GM18507 (cell line): ENCODE measurements at regions not wholly inside any gene's neighbourhood (a gene's known extent, or its start where the extent isn't known, plus 50 kb on each side); places are given as distances from the start of the nearest gene placed in this dataset.

Experiments
- DNase-seq: peaks from one replicate; pipeline ENCODE4 v3.0.0; 2011; ENCODE audit warnings: low read depth; ENCODE audit not compliant: insufficient read length; ENCODE audit errors: extremely low spot score
- FAIRE-seq: peaks from 2 replicates; lab custom pipeline; 2011; peaks lifted over from hg19 to GRCh38; lab: Jason Lieb, UNC

GRCh38 chr2:238963161-238963970 lies 115.5 kb downstream of the TWIST2 start:
- FAIRE-seq, result no peak
- DNase-seq, result no peak

- no peak for FAIRE-seq
- no peak for DNase-seq
Measured at GRCh38 chr2:238963971-238964328, 116.1 kb downstream of the TWIST2 start.

- FAIRE-seq (no peak), DNase-seq (no peak)
Measured at GRCh38 chr2:238964544-238965067, 116.7 kb downstream of the TWIST2 start.

GRCh38 chr2:238965371-238966071 lies 117.6 kb downstream of the TWIST2 start:
- no peak for FAIRE-seq

GRCh38 chr2:238966072-238966937 lies 118.4 kb downstream of the TWIST2 start:
- no peak for DNase-seq
- FAIRE-seq, result no peak

More at GRCh38 chr2:238965371-238966071, 117.6 kb downstream of the TWIST2 start:
- DNase-seq, result no peak

DNA sequence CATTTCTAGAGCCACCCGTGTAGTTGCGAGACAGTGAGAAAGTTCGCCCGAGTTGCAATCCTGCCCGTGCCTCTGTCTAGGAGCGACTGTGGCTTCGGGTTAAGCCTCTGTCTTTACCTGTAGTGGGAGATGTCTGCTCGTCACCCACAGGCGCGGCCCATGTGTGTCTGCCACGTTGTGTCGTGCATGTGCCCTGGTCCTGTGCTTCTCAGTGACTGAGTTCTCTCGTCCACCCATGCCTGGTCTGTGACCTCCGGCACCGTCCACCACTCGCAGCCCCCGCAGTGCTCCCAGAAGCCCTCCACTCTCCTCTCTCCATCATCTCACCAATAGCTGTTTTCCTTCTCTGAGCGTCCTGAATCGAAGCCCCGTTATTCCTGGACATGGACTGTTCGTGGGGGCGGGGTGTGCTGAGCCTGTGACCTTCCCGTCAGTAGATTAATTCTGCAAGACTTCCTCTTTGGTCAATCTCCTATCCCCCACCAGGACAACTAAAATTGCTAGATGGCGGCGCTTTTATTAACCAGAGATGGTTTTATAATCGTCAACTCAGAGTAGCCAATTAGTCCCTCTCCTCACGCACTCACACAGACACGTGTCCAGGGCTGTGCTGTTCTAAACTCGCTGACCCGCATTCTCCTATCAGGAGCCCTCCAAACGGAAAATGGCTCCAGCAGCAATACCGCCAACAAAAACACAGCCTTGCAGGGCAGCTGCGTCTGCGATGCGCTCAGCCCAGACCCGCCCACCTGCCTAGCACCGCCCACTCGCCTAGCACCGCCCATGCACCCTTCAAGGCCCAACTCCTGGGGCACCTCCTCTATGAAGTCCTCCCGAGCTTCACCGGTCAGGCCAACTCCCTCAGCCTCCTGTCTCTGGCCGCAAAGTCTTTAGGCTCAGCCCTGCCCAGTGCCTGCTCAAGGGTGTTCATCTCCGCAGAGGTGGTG lies 119.4 kb downstream of the TWIST2 start:
- FAIRE-seq, result no peak

DNA sequence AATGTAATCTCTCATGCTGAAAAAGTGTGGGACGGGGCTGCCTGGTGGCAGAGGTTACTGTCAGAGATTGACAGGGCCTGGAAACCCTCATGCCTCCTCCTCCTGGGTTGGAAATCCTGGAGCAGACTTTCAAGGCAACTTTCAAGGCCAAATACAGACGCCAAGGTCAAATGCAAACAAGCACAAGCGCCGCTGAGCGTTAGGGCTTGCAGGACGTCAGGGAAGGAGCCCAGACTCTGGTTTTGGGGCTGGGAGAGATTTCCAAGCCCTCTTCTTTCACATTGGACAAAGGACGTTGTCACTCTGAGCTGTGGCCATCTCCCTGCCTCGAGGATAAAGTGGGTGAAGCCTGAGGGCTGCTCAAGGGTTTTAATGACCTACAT lies 120.1 kb downstream of the TWIST2 start:
- DNase-seq (no peak), FAIRE-seq (no peak)

More for the DNA sequence above, 119.4 kb downstream of the TWIST2 start:
- no peak for DNase-seq

GRCh38 chr2:238968616-238969384 lies 120.9 kb downstream of the TWIST2 start:
- no peak for FAIRE-seq
- DNase-seq, result no peak

GRCh38 chr2:238969857-238970256 lies 122.0 kb downstream of the TWIST2 start:
- no peak for DNase-seq
- FAIRE-seq, result no peak

DNA sequence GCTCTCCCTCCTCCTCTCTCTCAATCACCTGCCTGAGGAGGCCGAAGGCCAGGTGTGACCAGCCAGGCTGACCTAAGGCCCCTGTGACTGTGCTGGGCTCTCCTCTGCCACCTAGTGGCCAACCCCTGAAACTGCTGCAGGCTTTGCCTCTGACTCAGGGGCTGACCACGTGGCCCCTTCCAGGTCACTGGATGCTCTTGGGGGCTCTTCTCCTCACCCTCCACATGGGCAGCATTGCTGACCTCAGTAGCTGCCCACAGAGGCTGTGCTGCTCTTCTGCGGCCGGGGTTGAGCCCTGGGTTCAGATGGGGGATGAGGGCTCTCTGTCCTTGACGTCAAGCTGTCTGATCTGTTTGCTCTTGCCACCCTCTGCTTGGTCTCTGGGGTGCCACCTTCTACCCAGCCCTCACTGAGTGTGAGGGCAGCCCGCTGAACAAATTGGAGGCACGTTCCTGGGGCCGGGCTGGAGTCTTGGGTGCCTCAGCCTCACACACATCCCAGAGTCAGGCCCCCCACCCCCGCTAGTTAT lies 122.7 kb downstream of the TWIST2 start:
- FAIRE-seq, result peak; percentile 62
- DNase-seq, result peak; percentile 62

DNA sequence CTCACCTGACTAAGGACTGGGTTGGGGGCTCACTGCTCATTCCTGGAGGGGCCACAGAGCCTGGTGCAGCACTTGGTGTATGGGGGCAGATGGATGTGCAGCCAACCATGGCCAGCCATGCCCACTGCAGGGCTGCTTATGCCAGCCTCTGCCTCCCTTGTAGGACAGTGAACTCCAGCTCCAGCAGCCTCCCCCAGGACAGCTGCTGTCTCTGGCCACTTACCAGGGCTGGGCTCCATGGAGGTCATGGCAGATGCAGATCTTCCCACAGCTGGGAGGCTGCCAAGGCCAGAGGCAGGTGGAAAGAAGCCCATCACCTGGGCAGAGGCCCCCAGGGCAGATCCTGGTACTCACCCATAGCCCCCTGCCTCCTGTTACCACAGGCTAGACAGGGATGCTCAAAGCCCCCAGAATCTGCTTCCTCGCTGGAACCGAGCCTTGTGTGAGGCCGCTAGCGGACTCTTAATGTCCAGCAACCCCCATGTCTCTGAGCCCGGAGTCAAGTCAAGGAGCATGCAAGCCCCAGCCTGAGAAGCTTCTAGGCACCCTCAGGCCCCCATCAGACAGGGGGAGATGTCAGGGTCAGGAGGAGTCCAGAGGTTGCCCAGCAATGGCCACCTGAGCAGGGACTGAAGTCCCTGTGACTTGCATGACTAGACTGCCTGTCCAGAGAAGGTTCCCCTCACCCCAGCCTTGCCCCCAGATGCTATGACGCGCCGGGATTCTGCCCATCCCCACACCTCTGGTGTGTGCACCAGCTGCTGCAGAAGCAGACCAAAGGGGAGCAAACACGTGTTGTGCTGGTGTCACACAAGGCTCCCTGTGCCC lies 123.6 kb downstream of the TWIST2 start:
- FAIRE-seq (no peak), DNase-seq (no peak)

DNA sequence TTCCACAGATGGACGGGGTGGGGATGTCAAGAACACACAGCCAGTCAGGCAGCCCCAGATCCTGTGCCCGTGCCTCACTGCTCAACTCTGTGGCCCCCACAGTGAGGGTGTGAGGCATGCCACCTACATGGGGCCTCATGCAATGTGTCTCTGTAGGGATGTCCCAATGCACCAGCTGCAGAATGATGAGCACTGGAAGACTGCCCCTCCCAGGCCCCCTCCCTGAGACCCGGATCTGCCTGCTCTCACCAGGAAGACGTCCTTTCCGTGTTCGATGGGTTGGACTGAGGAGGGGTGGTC lies 124.2 kb downstream of the TWIST2 start:
- no peak for DNase-seq

DNA sequence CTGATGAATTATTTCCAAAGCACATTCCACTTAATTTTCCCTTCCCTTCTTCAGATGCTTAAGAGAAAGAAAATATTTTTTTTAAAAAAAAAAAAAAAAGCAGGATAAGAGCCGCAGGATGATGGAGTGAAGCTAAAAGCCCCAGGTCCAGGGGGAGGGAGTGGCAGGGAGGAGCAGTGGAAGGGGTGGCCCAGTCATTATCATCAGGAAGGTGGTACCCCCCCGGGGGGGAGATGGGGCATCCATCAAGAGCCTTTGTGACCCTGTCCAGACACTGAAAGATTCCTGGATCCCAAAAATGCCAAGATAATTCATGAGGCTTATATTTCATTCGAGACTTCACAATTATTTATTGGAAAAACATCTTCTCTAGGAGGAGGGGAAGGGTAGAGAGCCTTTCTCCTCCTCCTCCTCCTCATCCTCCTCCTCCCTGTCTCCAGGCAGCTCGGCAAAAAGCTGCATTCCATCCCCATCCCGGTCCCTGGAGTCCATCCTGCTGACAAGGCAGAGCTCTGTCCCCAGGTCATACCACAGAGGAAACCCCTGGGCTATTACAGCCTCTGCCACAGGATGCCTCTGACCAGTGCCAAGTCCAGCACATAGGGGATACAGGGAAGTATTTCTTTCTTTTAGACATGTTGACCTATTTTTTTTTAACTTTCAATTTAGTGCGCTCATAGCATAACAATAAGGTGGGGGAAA lies 125.3 kb downstream of the TWIST2 start:
- FAIRE-seq, result no peak
- DNase-seq, result no peak

More for the DNA sequence above, 124.2 kb downstream of the TWIST2 start:
- no peak for FAIRE-seq

DNA sequence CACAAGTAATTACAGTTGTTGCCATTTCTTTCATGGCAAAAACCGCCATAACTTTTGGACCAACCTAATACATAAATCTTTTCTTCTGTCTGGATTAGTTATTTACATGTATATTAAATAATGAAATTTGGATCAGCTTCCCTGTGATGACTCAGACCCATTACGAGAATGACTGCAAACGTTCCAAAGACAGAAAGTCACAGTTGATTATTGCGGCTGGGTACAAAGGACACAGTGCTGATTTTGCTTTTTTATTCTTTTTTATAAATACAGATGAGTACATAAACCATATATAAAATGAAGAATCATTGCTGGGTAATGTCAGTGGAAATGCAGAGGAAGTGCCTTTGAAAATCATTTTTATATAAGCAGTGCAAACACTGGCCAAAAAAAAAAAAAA lies 126.2 kb downstream of the TWIST2 start:
- DNase-seq, result no peak

DNA sequence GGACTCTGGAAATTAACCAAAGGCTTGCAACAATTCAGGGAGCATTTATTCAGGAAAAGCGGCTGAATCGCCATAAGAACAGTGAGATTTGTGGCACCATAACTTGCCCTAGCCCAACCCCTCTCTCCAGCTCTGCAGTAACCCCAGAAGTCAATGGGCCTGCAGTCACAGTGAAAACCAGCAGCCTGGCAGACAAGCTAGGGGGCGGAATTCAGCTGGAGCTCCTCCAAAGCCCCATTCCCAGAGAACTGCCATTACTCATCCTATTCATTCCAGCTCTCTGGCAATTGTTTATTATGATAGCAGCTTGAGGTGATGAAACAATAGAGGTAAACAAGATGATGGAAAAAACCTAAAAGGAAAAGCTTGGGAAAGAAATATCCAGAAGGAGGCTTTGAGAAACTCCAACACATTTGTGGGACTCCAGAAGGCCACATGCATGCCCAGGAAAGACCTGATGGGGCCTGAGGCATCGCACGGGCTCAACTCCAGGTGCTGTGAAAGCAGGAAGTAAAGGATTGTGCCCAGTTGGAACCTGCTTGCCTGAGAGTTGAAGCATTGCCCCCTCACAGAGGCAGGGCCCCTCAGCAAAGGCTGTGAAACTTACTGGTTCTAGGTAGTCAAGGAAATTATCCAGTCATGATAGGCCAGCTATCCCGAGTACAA lies 126.7 kb downstream of the TWIST2 start:
- FAIRE-seq, result no peak
- DNase-seq, result no peak

More for the DNA sequence above, 126.2 kb downstream of the TWIST2 start:
- no peak for FAIRE-seq

GRCh38 chr2:238975408-238975807 lies 127.5 kb downstream of the TWIST2 start:
- FAIRE-seq, result no peak
- DNase-seq, result no peak
